GM13977 (cell line): ENCODE measurements at regions not wholly inside any gene's neighbourhood (a gene's known extent, or its start where the extent isn't known, plus 50 kb on each side); places are given as distances from the start of the nearest gene placed in this dataset.

Experiments used
- DNase-seq: peaks from one replicate; pipeline ENCODE4 v3.0.0; 2012; ENCODE audit warnings: low spot score
- CTCF ChIP-seq: IDR thresholded peaks from 2 replicates; pipeline ENCODE4 v1.5.1; 2012; ENCODE audit warnings: mild to moderate bottlenecking, control low read depth; ENCODE audit not compliant: insufficient read depth; ENCODE audit errors: extremely low read depth, missing control alignments
- in situ Hi-C: fragments of 300-500 bp; cut with MboI; formaldehyde crosslinking; loops from one replicate; pipeline ENCODE4 v1.12.0; 2022; ENCODE audit warnings: low sequenced_read_pairs, low pct_unique_long_range_greater_than_20kb, mixed read lengths, inconsistent platforms; ENCODE audit not compliant: unreplicated experiment

- TF ChIP-seq CTCF = no peak
- in situ Hi-C loops = no loop called here
- no peak for DNase-seq
These were observed 117.2 kb downstream of the C7orf25 start for GRCh38 chr7:42794673-42795072.

GRCh38 chr7:42792841-42793240 is 119.0 kb downstream of the C7orf25 start:
- DNase-seq = no peak
- TF ChIP-seq CTCF = no peak
- in situ Hi-C loops = no loop called here

GRCh38 chr7:42790196-42790595 is 121.7 kb downstream of the C7orf25 start:
- no peak for TF ChIP-seq CTCF
- DNase-seq = no peak
- in situ Hi-C loops = no loop called here

GRCh38 chr7:42774436-42774835 is 137.4 kb downstream of the C7orf25 start:
- no peak for TF ChIP-seq CTCF
- in situ Hi-C loops = no loop called here

GRCh38 chr7:42770114-42770513 is 141.8 kb downstream of the C7orf25 start:
- DNase-seq = no peak
- no peak for TF ChIP-seq CTCF
- in situ Hi-C loops = no loop called here

More at GRCh38 chr7:42774436-42774835, 137.4 kb downstream of the C7orf25 start:
- no peak for DNase-seq

- TF ChIP-seq CTCF = no peak
- in situ Hi-C loops = no loop called here
- no peak for DNase-seq
These were observed 143.8 kb downstream of the C7orf25 start for GRCh38 chr7:42768045-42768444.
